DMS153 (cell line): ENCODE measurements at regions not wholly inside any gene's neighbourhood (a gene's known extent, or its start where the extent isn't known, plus 50 kb on each side); places are given as distances from the start of the nearest gene placed in this dataset.

Experiments
- DNase-seq: peaks from one replicate; lab custom pipeline; 2025; lab: John Stamatoyannopoulos, UW

GRCh38 chr2:479490-480176 lies 191.7 kb upstream of the ALKAL2 start:
- DNase-seq, result no peak

GRCh38 chr2:479031-479430 lies 191.1 kb upstream of the ALKAL2 start:
- DNase-seq, result no peak

GRCh38 chr2:471560-471959 lies 183.7 kb upstream of the ALKAL2 start:
- no peak for DNase-seq

- no peak for DNase-seq
These were observed 181.6 kb upstream of the ALKAL2 start for GRCh38 chr2:469514-469913.

GRCh38 chr2:468648-469336 lies 180.9 kb upstream of the ALKAL2 start:
- DNase-seq, result no peak

GRCh38 chr2:467892-468647 lies 180.2 kb upstream of the ALKAL2 start:
- no peak for DNase-seq

- no peak for DNase-seq
These were observed 179.6 kb upstream of the ALKAL2 start for GRCh38 chr2:467543-467891.

GRCh38 chr2:467101-467500 lies 179.2 kb upstream of the ALKAL2 start:
- DNase-seq, result no peak

- DNase-seq, result no peak
These were observed 176.8 kb upstream of the ALKAL2 start for GRCh38 chr2:464562-465309.

GRCh38 chr2:460861-461260 lies 173.0 kb upstream of the ALKAL2 start:
- no peak for DNase-seq

GRCh38 chr2:459931-460330 lies 172.0 kb upstream of the ALKAL2 start:
- DNase-seq, result no peak

- DNase-seq, result no peak
These were observed 170.5 kb upstream of the ALKAL2 start for GRCh38 chr2:458425-458815.

GRCh38 chr2:457792-458424 lies 170.0 kb upstream of the ALKAL2 start:
- DNase-seq, result no peak

GRCh38 chr2:457262-457661 lies 169.4 kb upstream of the ALKAL2 start:
- DNase-seq, result no peak

GRCh38 chr2:455913-456312 lies 168.0 kb upstream of the ALKAL2 start:
- no peak for DNase-seq

GRCh38 chr2:455015-455705 lies 167.3 kb upstream of the ALKAL2 start:
- no peak for DNase-seq

- DNase-seq, result no peak
These were observed 165.2 kb upstream of the ALKAL2 start for GRCh38 chr2:453132-453531.

GRCh38 chr2:451495-451894 lies 163.6 kb upstream of the ALKAL2 start:
- DNase-seq, result no peak

- DNase-seq, result no peak
These were observed 161.6 kb upstream of the ALKAL2 start for GRCh38 chr2:449246-450067.

GRCh38 chr2:447902-448665 lies 160.2 kb upstream of the ALKAL2 start:
- no peak for DNase-seq
